HT1080 (cell line): ENCODE measurements at regions not wholly inside any gene's neighbourhood (a gene's known extent, or its start where the extent isn't known, plus 50 kb on each side); places are given as distances from the start of the nearest gene placed in this dataset.

Experiments
- DNase-seq: peaks from one replicate; pipeline ENCODE4 v3.0.0-alpha.2; 2015; ENCODE audit warnings: low read depth

DNA sequence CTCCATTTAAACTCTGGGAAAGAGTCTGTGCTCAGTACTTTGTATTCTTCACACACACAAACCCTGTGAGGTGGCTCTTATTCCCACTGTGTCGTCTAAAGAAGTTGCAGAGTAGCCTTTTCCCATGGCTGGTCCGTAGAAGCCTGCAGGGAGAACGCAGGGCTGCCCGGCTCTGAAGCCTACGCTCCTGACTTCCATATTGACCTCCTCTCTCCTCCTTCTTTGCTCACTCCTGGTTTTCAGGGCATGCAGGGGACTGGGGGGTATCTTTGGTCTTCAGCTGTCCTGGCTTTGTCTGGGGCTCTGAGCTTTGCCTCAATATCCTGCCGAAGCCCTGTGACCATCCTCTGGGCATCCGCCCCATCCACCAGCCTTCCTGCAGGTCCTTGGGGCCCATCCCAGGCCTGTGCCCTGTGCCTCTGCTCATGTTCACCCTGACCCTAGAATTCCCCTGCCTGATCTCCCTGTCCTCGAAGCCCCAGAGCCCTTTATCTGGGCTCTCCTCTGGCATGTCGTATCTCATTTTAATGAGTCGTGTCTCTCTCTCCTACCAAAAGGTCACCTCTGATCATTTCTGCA, 83.8 kb upstream of the FSTL4 start:
- DNase-seq: no peak

- DNase-seq: no peak
These were observed 82.0 kb upstream of the FSTL4 start for GRCh38 chr5:133694181-133694831.

DNA sequence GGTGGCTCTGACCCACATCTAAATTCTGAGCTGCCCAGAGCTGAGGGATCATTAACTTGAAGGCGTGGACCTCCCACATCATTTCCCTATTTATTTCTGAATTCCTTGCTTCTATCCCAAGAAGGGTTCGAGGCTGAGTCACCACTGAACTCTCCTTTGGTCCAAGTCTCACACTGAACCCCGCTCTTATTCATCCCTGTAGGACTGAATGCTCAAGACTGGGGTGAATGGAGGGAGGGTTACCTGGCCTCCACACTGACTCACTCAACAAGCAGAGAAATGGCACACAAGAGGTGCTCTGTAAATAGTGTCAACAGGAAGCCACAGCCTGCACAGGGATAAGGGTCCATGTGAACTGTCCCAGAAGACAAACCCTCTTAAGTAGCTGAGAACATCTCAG, 79.1 kb upstream of the FSTL4 start:
- peak; percentile 44 for DNase-seq

DNA sequence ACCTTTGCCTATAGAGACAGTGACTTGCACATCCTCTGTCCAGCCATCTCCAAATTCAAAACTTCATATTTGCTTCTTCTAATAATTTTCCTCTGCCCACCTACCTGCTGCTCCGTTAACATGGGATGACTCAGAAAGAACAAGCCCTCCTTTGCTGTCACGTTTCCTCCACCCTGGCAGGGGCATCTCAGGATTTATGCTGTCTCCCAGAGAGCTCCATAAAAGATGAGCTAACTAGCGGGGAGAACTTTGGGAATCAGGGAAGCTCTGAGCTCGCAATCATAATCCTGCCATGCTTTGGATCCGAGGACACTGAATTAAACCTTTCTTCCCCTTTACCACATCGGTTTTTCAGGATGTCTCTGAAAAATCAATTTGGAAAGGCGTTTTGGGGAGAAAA, 78.4 kb upstream of the FSTL4 start:
- DNase-seq: no peak

DNA sequence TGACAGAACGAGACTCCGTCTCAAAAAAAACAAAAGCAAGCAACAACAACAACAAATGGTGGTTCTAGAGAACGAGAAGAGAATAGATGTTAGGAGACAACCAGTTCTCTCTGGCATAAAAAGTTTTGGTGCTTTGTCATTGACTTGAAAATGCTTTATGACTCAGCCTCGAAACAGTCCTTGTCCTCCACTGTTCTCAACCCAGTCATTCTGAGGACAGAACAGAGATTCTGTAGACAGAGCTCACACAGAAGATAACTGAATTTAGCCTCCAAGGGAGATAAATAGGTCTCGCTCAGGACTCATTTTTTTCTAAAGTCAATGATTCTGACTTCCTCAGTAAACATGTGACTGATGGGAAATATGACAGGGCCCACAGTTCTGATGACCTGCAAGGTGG, 76.0 kb upstream of the FSTL4 start:
- peak; percentile 26 for DNase-seq

- no peak for DNase-seq
These were observed 75.1 kb upstream of the FSTL4 start for GRCh38 chr5:133687212-133688061.

- no peak for DNase-seq
These were observed 74.2 kb upstream of the FSTL4 start for GRCh38 chr5:133686566-133686965.

GRCh38 chr5:133685402-133686018, 73.2 kb upstream of the FSTL4 start:
- DNase-seq: no peak

- no peak for DNase-seq
These were observed 71.6 kb upstream of the FSTL4 start for GRCh38 chr5:133683646-133684596.

- DNase-seq: no peak
These were observed 70.1 kb upstream of the FSTL4 start for GRCh38 chr5:133682451-133682850.

DNA sequence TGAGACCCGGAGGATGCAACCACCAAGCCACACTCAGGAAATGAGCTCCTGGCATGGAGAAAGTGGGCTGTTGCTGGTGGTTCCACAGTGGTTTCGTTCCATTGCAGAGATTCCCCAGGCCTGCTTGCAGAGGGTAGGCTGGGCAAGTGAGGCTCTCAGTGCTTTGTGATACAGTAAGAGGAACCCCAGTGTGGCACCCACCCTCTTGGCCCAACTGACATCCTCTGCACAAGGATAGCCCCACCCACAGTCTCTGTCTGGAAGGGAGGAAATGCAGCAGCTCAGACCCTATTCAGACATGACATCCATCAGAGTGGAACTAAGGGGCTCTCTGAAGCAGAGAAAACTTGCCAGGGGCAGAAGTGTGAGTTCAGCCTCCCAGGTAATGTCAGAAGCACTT, 69.6 kb upstream of the FSTL4 start:
- no peak for DNase-seq

DNA sequence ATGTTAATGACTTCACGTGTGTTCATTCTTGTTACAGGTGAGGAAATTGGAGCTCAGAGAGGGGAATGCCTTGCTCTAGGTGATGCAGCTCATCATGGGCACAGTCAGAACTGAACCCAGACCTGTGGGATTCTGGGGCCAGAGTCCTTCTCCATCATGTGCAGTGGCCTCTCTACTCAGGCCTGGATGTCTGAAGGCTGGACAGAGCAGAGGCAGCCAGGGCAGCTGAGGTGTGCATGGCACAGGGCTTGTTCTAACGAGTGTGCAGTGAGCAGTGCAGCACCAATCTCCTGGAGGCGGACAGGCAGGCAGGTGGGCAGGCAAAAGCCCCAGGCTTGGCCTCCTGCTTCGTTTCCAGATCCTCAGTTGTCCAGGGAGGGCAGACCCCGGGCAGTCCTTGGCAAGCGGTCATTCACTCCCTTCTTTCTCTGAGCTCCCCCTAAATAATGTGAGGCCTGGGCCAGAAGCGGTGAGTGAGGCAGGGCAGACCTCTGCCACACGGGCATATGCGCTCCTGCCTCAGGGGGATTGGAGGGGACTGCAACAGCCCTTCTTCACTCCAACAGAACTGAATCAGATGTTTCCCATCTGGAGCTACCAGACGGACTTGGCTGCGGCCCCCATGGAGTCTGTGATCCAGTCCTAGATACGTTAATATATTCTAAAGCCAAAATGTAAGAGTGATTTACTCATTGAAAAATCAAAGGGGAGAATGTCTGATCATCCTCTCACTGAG, 68.7 kb upstream of the FSTL4 start:
- DNase-seq: no peak

- DNase-seq: no peak
These were observed 67.2 kb upstream of the FSTL4 start for GRCh38 chr5:133679534-133679933.

- DNase-seq: no peak
These were observed 63.2 kb upstream of the FSTL4 start for GRCh38 chr5:133675376-133676154.

DNA sequence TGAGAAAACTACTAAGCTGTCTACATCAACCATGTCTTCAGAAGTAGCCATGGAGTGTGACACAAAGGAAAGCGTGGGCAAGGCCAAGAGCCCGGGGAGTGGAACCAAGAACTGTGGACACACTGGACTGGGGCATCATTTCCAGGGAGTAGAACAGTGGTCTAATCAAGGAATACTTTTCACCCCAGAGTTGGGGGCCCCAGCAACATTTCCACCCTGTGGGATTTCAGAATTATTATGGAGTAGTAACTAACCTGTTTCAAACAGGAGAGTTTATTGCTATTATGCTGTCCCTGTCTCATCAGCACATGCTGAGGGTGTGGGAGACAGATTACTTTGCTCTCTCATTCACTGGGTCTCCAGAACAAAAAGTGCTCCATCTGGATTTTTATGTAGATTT, 58.0 kb upstream of the FSTL4 start:
- DNase-seq: no peak

GRCh38 chr5:133669472-133669871, 57.1 kb upstream of the FSTL4 start:
- no peak for DNase-seq

GRCh38 chr5:133668458-133668857, 56.1 kb upstream of the FSTL4 start:
- DNase-seq: no peak

DNA sequence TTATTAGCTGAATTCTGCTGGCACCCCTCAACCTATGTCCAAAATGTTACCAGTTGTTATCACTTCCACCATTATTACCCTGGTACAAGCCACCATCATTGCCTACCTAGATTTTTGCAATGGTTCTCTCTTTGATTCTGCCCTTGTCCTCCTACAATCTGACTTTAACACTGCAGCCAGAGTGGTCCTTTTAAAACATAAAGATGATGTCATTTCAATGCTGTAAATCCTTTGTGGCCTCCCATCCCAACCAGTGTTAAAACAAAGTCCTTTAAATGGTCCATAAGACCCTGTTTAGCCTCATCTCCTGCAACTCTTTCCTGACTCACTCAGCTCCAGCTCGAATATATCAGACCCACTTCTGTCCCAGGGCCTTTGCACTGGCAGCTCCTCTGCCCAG, 54.9 kb upstream of the FSTL4 start:
- DNase-seq: no peak

GRCh38 chr5:133665571-133665970, 53.2 kb upstream of the FSTL4 start:
- DNase-seq: no peak

- peak; percentile 97 for DNase-seq
These were observed 52.1 kb upstream of the FSTL4 start for GRCh38 chr5:133664422-133664821.
